Esophagus squamous epithelium (tissue), 4 donors: ENCODE measurements at regions not wholly inside any gene's neighbourhood (a gene's known extent, or its start where the extent isn't known, plus 50 kb on each side); places are given as distances from the start of the nearest gene placed in this dataset.

Experiments used
- CTCF ChIP-seq, 6 experiments: fragments of 450-650 bp in 4 of 6; fragments of 200-600 bp in 2 of 6; sonication (generic) in 2 of 6; IDR thresholded peaks; one replicate each; pipeline ENCODE4 v1.5.1; 2016 to 2019; ENCODE audit warnings: antibody characterized with exemption in 6 of 6, mild to moderate bottlenecking in 4 of 6, moderate library complexity in 4 of 6
- POLR2A ChIP-seq, 4 donors: fragments of 450-650 bp; IDR thresholded peaks; one replicate each; pipeline ENCODE4 v1.6.1; 2017; ENCODE audit warnings: antibody characterized with exemption in 4 of 4, mild to moderate bottlenecking in 4 of 4, moderate library complexity in 3 of 4

GRCh38 chr20:60395991-60396390, 437.8 kb downstream of the CDH26 start:
- no peak for TF ChIP-seq CTCF (IDR thresholded peaks at IDR 0.05)
- no peak for TF ChIP-seq POLR2A (IDR thresholded peaks at IDR 0.05)
